ENCODE measurements at regions not wholly inside any gene's neighbourhood (a gene's known extent, or its start where the extent isn't known, plus 50 kb on each side); places are given as distances from the start of the nearest gene placed in this dataset.
A peak's percentile ranks its signal among the peaks of the same experiment; 100 is the strongest.

DNA sequence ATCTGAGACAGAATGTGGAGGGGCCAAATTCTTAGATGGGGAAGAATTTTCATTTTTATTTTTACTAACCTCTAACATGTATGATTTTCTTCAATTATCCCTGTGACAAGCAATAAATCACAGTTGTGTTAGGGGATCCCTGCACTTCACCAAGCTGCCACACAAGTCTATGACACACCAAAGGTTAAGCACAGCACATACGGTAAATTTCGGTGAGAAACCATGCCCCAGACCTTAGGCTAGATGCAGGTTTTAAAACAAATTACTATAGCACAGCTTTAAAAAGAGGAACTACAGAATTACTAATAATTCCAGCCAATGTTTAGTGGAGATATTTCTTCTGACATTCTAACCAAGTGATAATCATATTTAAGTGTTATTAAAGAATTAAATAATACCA is 175.7 kb upstream of the RORB start:
- no peak for DNase-seq (ENCODE audit: low read depth)
- TF ChIP-seq, protein P1, sequence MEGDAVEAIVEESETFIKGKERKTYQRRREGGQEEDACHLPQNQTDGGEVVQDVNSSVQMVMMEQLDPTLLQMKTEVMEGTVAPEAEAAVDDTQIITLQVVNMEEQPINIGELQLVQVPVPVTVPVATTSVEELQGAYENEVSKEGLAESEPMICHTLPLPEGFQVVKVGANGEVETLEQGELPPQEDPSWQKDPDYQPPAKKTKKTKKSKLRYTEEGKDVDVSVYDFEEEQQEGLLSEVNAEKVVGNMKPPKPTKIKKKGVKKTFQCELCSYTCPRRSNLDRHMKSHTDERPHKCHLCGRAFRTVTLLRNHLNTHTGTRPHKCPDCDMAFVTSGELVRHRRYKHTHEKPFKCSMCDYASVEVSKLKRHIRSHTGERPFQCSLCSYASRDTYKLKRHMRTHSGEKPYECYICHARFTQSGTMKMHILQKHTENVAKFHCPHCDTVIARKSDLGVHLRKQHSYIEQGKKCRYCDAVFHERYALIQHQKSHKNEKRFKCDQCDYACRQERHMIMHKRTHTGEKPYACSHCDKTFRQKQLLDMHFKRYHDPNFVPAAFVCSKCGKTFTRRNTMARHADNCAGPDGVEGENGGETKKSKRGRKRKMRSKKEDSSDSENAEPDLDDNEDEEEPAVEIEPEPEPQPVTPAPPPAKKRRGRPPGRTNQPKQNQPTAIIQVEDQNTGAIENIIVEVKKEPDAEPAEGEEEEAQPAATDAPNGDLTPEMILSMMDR (conservative IDR thresholded peaks at IDR 0.05; ENCODE audit: control insufficient read depth, insufficient read depth, low read depth, low read length): no peak
- no peak overlapping the region for H3K4me3 ChIP-seq (ENCODE audit: control insufficient read depth, low read depth, low read length)

- TF ChIP-seq, protein P1 (conservative IDR thresholded peaks at IDR 0.05; ENCODE audit: control insufficient read depth, insufficient read depth, low read depth, low read length): no peak
- DNase-seq (ENCODE audit: low read depth): no peak
Measured at GRCh38 chr9:74322661-74323314, 174.3 kb upstream of the RORB start.

DNA sequence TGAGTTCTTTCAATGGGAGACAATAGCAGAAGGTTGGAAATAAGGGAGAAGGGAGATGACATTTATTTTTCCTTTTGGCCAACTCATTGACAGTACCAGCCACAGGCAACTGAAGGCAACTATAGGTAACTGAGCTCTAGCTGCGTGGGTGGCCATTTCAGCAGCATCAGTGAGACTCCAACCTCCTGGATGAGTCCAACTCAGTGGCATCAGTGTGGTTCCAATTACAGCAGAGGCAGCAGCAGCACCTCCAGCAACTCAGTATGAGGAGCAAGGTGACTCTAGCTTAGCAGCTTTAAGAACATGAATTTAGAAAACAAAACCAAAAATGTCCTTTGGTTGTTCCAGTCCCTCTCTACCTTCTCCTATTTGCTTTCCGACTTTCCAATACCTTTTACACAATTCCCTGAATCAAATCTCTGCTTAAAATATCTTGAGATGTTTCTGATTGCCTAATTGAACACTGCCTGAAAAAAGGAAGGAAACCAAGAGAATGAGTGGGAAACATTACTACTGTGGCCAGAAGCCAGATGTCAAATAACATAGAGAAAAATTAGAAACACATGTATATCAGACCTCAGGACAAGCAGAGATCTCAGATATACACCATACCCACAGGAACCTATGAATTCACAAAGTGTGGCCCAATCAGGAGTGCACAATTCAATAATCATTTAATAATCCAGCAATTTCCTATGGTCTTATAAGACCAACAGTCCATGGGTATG is 166.5 kb upstream of the RORB start:
- TF ChIP-seq, protein P1 (conservative IDR thresholded peaks at IDR 0.05; ENCODE audit: control insufficient read depth, insufficient read depth, low read depth, low read length): no peak
- H3K4me3 ChIP-seq (ENCODE audit: control insufficient read depth, low read depth, low read length): no peak overlapping the region

More at GRCh38 chr9:74322661-74323314, 174.3 kb upstream of the RORB start:
- H3K4me3 ChIP-seq (ENCODE audit: control insufficient read depth, low read depth, low read length): no peak overlapping the region

DNA sequence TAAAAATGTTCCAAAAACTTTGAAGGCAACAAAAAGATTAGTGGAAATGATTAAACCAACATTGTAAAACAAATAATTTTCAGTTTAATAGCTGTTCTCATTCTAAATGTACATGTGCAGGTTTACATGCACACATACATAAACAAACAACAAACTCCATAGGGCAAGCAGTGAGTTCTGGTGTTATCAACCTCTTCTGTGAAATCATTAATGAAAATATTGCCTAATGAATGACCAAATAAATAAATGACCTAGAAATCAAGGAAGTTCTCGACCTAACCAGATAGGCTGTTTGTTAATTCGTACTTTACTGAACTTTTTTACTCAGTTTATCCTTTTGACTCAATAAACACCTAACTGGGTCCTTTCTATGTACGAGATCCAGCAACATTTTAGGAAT is 165.5 kb upstream of the RORB start:
- no peak for DNase-seq (ENCODE audit: low read depth)
- TF ChIP-seq, protein P1 (conservative IDR thresholded peaks at IDR 0.05; ENCODE audit: control insufficient read depth, insufficient read depth, low read depth, low read length): no peak
- H3K4me3 ChIP-seq (ENCODE audit: control insufficient read depth, low read depth, low read length): no peak overlapping the region

More for the DNA sequence above, 166.5 kb upstream of the RORB start:
- peak; percentile 8 for DNase-seq (ENCODE audit: low read depth)

- no peak for DNase-seq (ENCODE audit: low read depth)
- no peak overlapping the region for H3K4me3 ChIP-seq (ENCODE audit: control insufficient read depth, low read depth, low read length)
- TF ChIP-seq, protein P1 (conservative IDR thresholded peaks at IDR 0.05; ENCODE audit: control insufficient read depth, insufficient read depth, low read depth, low read length): no peak
Measured at GRCh38 chr9:74333384-74334032, 163.6 kb upstream of the RORB start.

DNA sequence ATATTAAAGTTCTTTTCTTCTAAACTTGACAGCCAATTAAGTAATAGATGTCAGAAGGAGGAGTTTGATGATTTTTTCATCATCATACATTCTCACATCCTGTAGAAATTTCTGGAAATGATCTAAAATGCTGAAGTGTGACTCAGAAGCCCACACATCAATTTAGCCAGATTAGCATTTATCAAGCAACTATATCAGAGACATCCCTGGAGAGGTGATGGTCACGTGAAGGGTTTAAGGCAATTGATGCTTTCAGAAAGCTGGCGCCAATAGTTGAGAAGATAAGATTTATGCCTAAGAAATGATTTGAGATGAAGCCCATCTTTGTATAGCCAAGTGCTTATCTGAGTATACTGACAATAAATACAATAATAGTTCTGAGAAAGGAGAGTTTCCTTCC is 162.9 kb upstream of the RORB start:
- DNase-seq (ENCODE audit: low read depth): no peak
- no peak overlapping the region for H3K4me3 ChIP-seq (ENCODE audit: control insufficient read depth, low read depth, low read length)
- TF ChIP-seq, protein P1 (conservative IDR thresholded peaks at IDR 0.05; ENCODE audit: control insufficient read depth, insufficient read depth, low read depth, low read length): no peak
